Natural killer cell (primary cell): ENCODE measurements at regions not wholly inside any gene's neighbourhood (a gene's known extent, or its start where the extent isn't known, plus 50 kb on each side); places are given as distances from the start of the nearest gene placed in this dataset.

Experiments used
- ATAC-seq, 3 donors: fragments of 150-1000 bp in 2 of 3; fragments of 200-7000 bp in 1 of 3; cut with Tn5 transposase; 1 replicate in 1 of 3; 2 replicates in 2 of 3; pipeline ENCODE4 v1.10.0; 2021; ENCODE audit warnings: mild to moderate bottlenecking in 2 of 3, moderate library complexity in 2 of 3
- DNase-seq, 2 donors: peaks; one replicate each; pipeline versions ENCODE4 v3.0.0 to v3.0.0-alpha.2; 2013 to 2021; ENCODE audit warnings: mixed read lengths in 1 of 2
- H3K27ac ChIP-seq: one replicate; pipeline ENCODE4 v1.5.1; 2013; ENCODE audit warnings: mild to moderate bottlenecking, low read length
- H3K27me3 ChIP-seq: one replicate; pipeline ENCODE4 v1.6.1; 2013; ENCODE audit warnings: low read length; ENCODE audit not compliant: control insufficient read depth, insufficient read depth
- H3K36me3 ChIP-seq: one replicate; pipeline ENCODE4 v1.6.1; 2013; ENCODE audit warnings: low read length; ENCODE audit not compliant: control insufficient read depth, insufficient read depth
- H3K4me1 ChIP-seq: one replicate; pipeline ENCODE4 v1.6.1; 2013; ENCODE audit warnings: low read length; ENCODE audit not compliant: control insufficient read depth, insufficient read depth
- H3K4me3 ChIP-seq: one replicate; pipeline ENCODE4 v1.5.1; 2013; ENCODE audit warnings: low read length
- H3K9me3 ChIP-seq: one replicate; pipeline ENCODE4 v1.6.1; 2013; ENCODE audit warnings: low read length; ENCODE audit not compliant: control insufficient read depth, insufficient read depth
- H3K27ac Mint-ChIP-seq, 2 donors: one replicate each; pipeline ENCODE4 v1.8.0; 2022; ENCODE audit warnings: mild to moderate bottlenecking in 2 of 2, mixed read lengths in 2 of 2, moderate library complexity in 1 of 2
- H3K27me3 Mint-ChIP-seq, 2 donors: one replicate each; pipeline ENCODE4 v1.8.0; 2022; ENCODE audit warnings: low read depth in 2 of 2, mixed read lengths in 2 of 2
- H3K36me3 Mint-ChIP-seq: one replicate; pipeline ENCODE4 v1.8.0; 2022; ENCODE audit warnings: mixed read lengths
- H3K4me1 Mint-ChIP-seq, 2 donors: one replicate each; pipeline ENCODE4 v1.8.0; 2022; ENCODE audit warnings: mixed read lengths in 2 of 2
- H3K4me3 Mint-ChIP-seq: one replicate; pipeline ENCODE4 v1.8.0; 2022; ENCODE audit warnings: mild to moderate bottlenecking, moderate library complexity, mixed read lengths
- H3K9me3 Mint-ChIP-seq, 2 donors: one replicate each; pipeline ENCODE4 v1.8.0; 2022; ENCODE audit warnings: mixed read lengths in 2 of 2
- WGBS: methylation state at CpG from one replicate; pipeline ENCODE4 v1.1.7; 2013; ENCODE audit warnings: missing lambda C conversion rate; ENCODE audit not compliant: insufficient coverage; 5-methylcytosine and 5-hydroxymethylcytosine counted together
- intact Hi-C: fragments of 100-400 bp; cut with micrococcal nuclease; formaldehyde crosslinking; loops from one replicate; pipeline ENCODE4 v1.14.2; 2022
- TF ChIP-seq, protein P1 (sequence below): fragments of 200-600 bp; IDR thresholded peaks from one replicate; pipeline ENCODE4 v1.8.0; 2022; ENCODE audit warnings: antibody characterized with exemption

DNA sequence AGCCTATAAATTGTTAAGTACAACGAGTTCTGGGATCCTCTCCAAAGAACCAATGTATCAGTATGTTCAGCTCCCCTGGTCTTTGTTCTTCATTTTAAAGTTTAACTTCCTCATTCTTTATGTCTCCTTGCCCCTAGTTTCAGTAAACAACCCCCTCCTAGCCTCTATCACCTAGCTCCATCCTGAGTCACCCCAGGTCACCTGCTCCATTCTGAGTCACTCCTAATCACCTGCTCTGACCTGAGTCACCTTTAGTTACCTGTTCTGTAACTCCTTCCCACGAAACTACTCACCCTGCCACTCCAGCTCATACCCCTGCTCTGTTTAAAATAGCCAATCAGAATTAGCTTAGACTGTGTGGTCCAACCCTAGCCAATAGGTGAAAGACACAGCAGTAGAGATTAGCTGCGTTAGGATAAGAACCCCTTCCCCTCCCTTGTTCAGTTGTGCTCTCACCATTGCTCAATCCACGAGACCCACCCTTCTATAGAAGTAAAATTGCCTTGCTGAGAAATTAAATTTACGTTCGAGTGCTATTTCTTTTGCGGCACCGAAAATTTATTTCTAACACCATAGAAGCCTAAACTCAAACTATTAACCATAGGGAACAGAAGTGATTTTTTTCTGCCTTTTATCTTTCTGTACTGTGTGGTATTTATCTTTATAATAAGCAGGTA lies 245.0 kb upstream of the ADAMTS9 start:
- Histone ChIP-seq H3K4me1 (no peaks in the 10 kb centered on the region), H3K27ac (no peak overlapping the region), H3K27me3 (no peaks in the 10 kb centered on the region), H3K9me3 (no peaks in the 10 kb centered on the region), H3K36me3 (no peaks in the 10 kb centered on the region), H3K4me3 (no peak overlapping the region)
- H3K27me3 Mint-ChIP-seq: no peaks in the 10 kb centered on the region
- peaks cover 8% of the 10 kb centered on the region for H3K36me3 Mint-ChIP-seq
- intact Hi-C loops: no loop called here
- H3K9me3 Mint-ChIP-seq: peaks cover 12 to 14% of the 10 kb centered on the region in 2 donors
- no peak for ATAC-seq
- H3K4me3 Mint-ChIP-seq: no peak overlapping the region
- no peak overlapping the region for H3K27ac Mint-ChIP-seq
- no peak for DNase-seq
- WGBS: 90% methylated on average over 3 of the region's 8 CpGs
- no peaks in the 10 kb centered on the region for H3K4me1 Mint-ChIP-seq
- TF ChIP-seq, protein P1, sequence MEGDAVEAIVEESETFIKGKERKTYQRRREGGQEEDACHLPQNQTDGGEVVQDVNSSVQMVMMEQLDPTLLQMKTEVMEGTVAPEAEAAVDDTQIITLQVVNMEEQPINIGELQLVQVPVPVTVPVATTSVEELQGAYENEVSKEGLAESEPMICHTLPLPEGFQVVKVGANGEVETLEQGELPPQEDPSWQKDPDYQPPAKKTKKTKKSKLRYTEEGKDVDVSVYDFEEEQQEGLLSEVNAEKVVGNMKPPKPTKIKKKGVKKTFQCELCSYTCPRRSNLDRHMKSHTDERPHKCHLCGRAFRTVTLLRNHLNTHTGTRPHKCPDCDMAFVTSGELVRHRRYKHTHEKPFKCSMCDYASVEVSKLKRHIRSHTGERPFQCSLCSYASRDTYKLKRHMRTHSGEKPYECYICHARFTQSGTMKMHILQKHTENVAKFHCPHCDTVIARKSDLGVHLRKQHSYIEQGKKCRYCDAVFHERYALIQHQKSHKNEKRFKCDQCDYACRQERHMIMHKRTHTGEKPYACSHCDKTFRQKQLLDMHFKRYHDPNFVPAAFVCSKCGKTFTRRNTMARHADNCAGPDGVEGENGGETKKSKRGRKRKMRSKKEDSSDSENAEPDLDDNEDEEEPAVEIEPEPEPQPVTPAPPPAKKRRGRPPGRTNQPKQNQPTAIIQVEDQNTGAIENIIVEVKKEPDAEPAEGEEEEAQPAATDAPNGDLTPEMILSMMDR: no peak

DNA sequence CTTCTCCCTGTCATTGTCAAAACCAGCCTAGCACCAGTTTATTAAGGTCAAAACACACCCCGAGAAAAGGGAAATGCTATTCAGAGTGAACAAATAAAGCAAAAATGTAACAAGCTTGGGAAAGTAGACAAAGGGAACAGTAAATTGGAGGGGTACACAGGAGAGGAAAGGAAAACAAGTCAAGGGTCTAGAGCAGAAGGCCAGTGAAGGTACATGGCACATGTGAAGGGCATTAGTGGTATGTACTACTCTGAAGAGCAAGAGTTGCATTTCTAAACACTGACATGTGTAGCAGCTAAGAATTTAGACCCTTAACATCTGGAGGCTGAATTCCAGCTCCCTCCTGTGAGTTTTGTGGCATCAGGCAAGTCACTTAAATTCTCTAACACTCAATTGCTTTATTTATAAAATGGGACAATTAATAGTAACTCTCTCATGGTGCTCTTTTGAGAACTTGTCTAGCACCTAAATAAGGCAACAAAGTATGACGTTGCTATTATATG lies 244.3 kb upstream of the ADAMTS9 start:
- Histone ChIP-seq H3K4me1 (no peaks in the 10 kb centered on the region), H3K27me3 (no peaks in the 10 kb centered on the region), H3K4me3 (no peak overlapping the region), H3K27ac (no peak overlapping the region), H3K9me3 (no peaks in the 10 kb centered on the region), H3K36me3 (no peaks in the 10 kb centered on the region)
- 100% methylated on average over 1 of the region's 2 CpGs for WGBS
- Mint-ChIP-seq H3K27ac (no peak overlapping the region), H3K36me3 (peaks cover 8% of the 10 kb centered on the region), H3K27me3 (no peaks in the 10 kb centered on the region), H3K4me3 (no peak overlapping the region), H3K9me3 (peaks cover 12 to 14% of the 10 kb centered on the region in 2 donors), H3K4me1 (no peaks in the 10 kb centered on the region)
- TF ChIP-seq, protein P1: no peak
- ATAC-seq (no peak), DNase-seq (no peak)
- intact Hi-C loops: no loop called here

DNA sequence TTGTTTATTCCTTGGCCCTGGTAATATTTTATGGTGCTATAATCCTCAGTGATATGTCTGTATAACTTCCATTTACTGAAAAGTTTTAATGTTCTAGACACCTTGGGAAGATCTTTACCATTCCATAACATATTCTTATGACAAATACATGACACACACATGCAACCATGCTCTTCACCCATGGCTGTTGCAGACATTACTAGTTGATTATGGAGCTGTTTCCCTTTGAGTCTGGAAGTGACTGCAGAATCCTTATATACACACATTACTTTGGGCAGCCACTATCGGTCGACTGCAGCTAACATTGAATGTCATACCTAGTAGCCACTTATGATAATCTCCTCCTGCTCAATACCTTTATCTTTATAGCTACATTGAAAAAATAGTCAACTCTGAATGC lies 243.1 kb upstream of the ADAMTS9 start:
- H3K4me1 Mint-ChIP-seq: no peaks in the 10 kb centered on the region
- DNase-seq (no peak), ATAC-seq (no peak)
- H3K9me3 Mint-ChIP-seq: peaks cover 11 to 13% of the 10 kb centered on the region in 2 donors
- H3K27ac Mint-ChIP-seq: no peak overlapping the region
- H3K27me3 Mint-ChIP-seq: no peaks in the 10 kb centered on the region
- Histone ChIP-seq H3K27me3 (no peaks in the 10 kb centered on the region), H3K4me1 (no peaks in the 10 kb centered on the region), H3K9me3 (no peaks in the 10 kb centered on the region), H3K36me3 (no peaks in the 10 kb centered on the region), H3K27ac (no peak overlapping the region), H3K4me3 (no peak overlapping the region)
- intact Hi-C loops: no loop called here
- peaks cover 8% of the 10 kb centered on the region for H3K36me3 Mint-ChIP-seq
- H3K4me3 Mint-ChIP-seq: no peak overlapping the region
- WGBS: 100% methylated on average over 2 of the region's 2 CpGs
- TF ChIP-seq, protein P1: no peak

DNA sequence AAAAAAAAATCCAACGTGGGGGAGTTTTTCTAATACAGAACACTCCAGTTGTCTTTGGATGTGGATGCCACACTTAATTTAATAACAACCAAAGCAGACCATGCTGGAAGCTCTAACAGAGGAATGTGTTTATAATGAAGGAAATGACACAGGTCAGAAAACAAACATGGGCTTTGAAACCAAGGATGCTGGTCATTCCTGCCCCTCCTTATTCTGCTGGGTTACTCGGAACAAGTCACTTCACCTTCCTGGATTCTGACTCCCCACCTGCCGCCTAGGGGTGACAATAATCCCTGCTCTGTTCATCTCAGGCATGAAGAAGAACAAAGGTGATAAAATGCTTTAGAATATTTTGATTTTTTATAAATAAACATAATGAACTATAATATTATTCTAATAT lies 240.9 kb upstream of the ADAMTS9 start:
- Histone ChIP-seq H3K4me1 (no peaks in the 10 kb centered on the region), H3K27me3 (no peaks in the 10 kb centered on the region), H3K36me3 (no peaks in the 10 kb centered on the region), H3K4me3 (no peak overlapping the region), H3K27ac (no peak overlapping the region), H3K9me3 (no peaks in the 10 kb centered on the region)
- intact Hi-C loops: no loop called here
- Mint-ChIP-seq H3K36me3 (no peaks in the 10 kb centered on the region), H3K27me3 (no peaks in the 10 kb centered on the region), H3K4me3 (no peak overlapping the region), H3K9me3 (peaks cover 14 to 15% of the 10 kb centered on the region in 2 donors), H3K27ac (no peak overlapping the region), H3K4me1 (no peaks in the 10 kb centered on the region)
- WGBS: 96% methylated on average over 2 of the region's 3 CpGs
- TF ChIP-seq, protein P1: no peak
- no peak for ATAC-seq
- no peak for DNase-seq
